Heart left ventricle (tissue), 16 donors: ENCODE measurements at regions not wholly inside any gene's neighbourhood (a gene's known extent, or its start where the extent isn't known, plus 50 kb on each side); places are given as distances from the start of the nearest gene placed in this dataset.

ENCODE experiments used
- ATAC-seq, 4 donors: fragments of 200-7000 bp; cut with Tn5 transposase; one replicate each; pipeline ENCODE4 v1.9.1; 2020 to 2022; ENCODE audit warnings: moderate library complexity in 4 of 4, mild to moderate bottlenecking in 3 of 4, moderate number of reproducible peaks in 1 of 4
- DNase-seq, 5 donors: peaks; one replicate each; pipeline ENCODE4 v3.0.0-alpha.2; 2020
- H3K27ac ChIP-seq, 12 donors: fragments of 200-600 bp; sonication (generic) in 4 of 12; one replicate each; pipeline versions ENCODE4 v1.5.0 to v1.8.0; 2016 to 2022; ENCODE audit warnings: mild to moderate bottlenecking in 2 of 12
- H3K27me3 ChIP-seq, 9 donors: fragments of 200-600 bp; sonication (generic) in 2 of 9; one replicate each; pipeline versions ENCODE4 v1.5.1 to v1.8.0; 2016 to 2022; ENCODE audit warnings: mild to moderate bottlenecking in 3 of 9
- H3K36me3 ChIP-seq, 9 donors: fragments of 200-600 bp; sonication (generic) in 2 of 9; one replicate each; pipeline versions ENCODE4 v1.5.0 to v1.8.0; 2018 to 2022; ENCODE audit warnings: mild to moderate bottlenecking in 2 of 9
- H3K4me1 ChIP-seq, 12 donors: fragments of 200-600 bp; sonication (generic) in 4 of 12; one replicate each; pipeline versions ENCODE4 v1.5.0 to v1.8.0; 2016 to 2022; ENCODE audit warnings: mild to moderate bottlenecking in 3 of 12
- H3K4me3 ChIP-seq, 12 donors: fragments of 200-600 bp; sonication (generic) in 4 of 12; one replicate each; pipeline versions ENCODE4 v1.5.0 to v1.8.0; 2017 to 2022; ENCODE audit warnings: mild to moderate bottlenecking in 9 of 12, moderate library complexity in 4 of 12
- H3K9me3 ChIP-seq, 12 donors: fragments of 200-600 bp; sonication (generic) in 4 of 12; one replicate each; pipeline versions ENCODE4 v1.5.0 to v1.8.0; 2016 to 2022; ENCODE audit warnings: mild to moderate bottlenecking in 1 of 12
- POLR2A ChIP-seq, 2 donors: fragments of 450-650 bp; IDR thresholded peaks; one replicate each; pipeline ENCODE4 v1.6.1; 2017; ENCODE audit warnings: antibody characterized with exemption in 2 of 2, mild to moderate bottlenecking in 2 of 2, moderate library complexity in 2 of 2
- WGBS, 4 donors: extraction: QIAGEN DNeasy Blood & Tissue Kit in 2 of 4; methylation state at CpG; one replicate each; pipeline versions ENCODE4 v1.1.5 to v1.1.7; 2013 to 2018; 5-methylcytosine and 5-hydroxymethylcytosine counted together
- intact Hi-C, 10 donors: fragments of 100-400 bp; cut with DNase I; formaldehyde crosslinking; loops; one replicate each; pipeline versions ENCODE4 v1.11.1 to v1.14.2; 2022
- TF ChIP-seq, protein P1 (sequence below), 12 donors: fragments of 200-600 bp; sonication (generic) in 4 of 12; IDR thresholded peaks; one replicate each; pipeline versions ENCODE4 v1.5.0 to v1.8.0; 2018 to 2022; ENCODE audit warnings: antibody characterized with exemption in 12 of 12, mild to moderate bottlenecking in 5 of 12
- donor health status: ischemic (EF 13 %, LVEDD 7.1; RV severe dilation, severe dysfunction).
- donor health status: healthy with polysubstance abuse.
- donor health status: DM: no; HTN: yes; CAD: no.
- donor health status: DM: no; HTN: no; CAD: no.
- donor health status: ischemic (EF 25% LVEDD 6.9; RV normal size, moderate dysfunction).
- donor health status: ischemic (EF 25% LVEDD 5.7; RV mildly dilated, moderate dysfunction).
- donor health status: healthy.
- donor health status: DM: yes; HTN: yes; CAD: no.
- donor health status: ischemic (EF 35%, LVEDD 5.7; RV mildly dilated, moderate dysfunction).
- donor health status: nonischemic (EF 11% LVEDD 7.7; RV severe dilation, severe dysfunction).
- donor health status: DM: yes; HTN: yes; CAD: no.
- donor health status: PGD.
- donor health status: ischemic (EF 29% LVEDD 5.4; RV normal size, mild dysfunction).
- donor health status: nonischemic (EF 23%, LVEDD 6.1; RV moderate dilation, normal function).

DNA sequence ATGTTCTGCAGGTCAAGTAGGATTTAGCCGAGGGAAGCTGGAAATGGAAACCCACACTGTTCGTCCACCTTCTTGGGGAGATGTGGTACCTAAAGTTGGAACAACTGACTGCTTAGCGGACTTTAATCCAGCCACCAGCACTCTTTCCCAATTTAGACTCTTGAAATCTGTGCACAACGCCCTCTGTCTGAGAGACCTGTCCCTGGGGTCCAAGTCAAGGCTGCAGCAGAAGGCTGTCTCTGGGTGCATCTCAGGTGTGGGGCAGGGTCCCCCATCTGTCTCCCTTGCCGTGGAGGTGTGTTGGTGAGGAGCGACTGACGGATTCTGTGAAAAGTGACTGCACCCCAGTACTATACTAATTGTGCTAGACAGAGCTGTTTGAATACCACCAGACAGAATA lies 168.2 kb upstream of the CADM1 start:
- H3K36me3 ChIP-seq: no peaks in the 10 kb centered on the region
- DNase-seq (no peak), ATAC-seq (peak in 1 of 4 donors; percentile 15)
- intact Hi-C loops: loop anchor here in 6 of 10 donors (10.0 kb wide), 3 partner anchors 168 to 348 kb away; partner anchors contain the start of gene CADM1 (in 4 of the 6)
- no peak overlapping the region for H3K27ac ChIP-seq
- TF ChIP-seq, protein P1, sequence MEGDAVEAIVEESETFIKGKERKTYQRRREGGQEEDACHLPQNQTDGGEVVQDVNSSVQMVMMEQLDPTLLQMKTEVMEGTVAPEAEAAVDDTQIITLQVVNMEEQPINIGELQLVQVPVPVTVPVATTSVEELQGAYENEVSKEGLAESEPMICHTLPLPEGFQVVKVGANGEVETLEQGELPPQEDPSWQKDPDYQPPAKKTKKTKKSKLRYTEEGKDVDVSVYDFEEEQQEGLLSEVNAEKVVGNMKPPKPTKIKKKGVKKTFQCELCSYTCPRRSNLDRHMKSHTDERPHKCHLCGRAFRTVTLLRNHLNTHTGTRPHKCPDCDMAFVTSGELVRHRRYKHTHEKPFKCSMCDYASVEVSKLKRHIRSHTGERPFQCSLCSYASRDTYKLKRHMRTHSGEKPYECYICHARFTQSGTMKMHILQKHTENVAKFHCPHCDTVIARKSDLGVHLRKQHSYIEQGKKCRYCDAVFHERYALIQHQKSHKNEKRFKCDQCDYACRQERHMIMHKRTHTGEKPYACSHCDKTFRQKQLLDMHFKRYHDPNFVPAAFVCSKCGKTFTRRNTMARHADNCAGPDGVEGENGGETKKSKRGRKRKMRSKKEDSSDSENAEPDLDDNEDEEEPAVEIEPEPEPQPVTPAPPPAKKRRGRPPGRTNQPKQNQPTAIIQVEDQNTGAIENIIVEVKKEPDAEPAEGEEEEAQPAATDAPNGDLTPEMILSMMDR (IDR thresholded peaks at IDR 0.05): peak in 2 of 12 donors; percentile 16 to 20
- TF ChIP-seq POLR2A (IDR thresholded peaks at IDR 0.05): no peak
- WGBS, 4 donors: 85 to 93% (median 90%) methylated on average over 7 of the region's 7 CpGs
- H3K9me3 ChIP-seq: no peaks in the 10 kb centered on the region
- no peak overlapping the region for H3K4me3 ChIP-seq
- peaks cover 0 to 15% (median 8%) of the 10 kb centered on the region in 12 donors for H3K4me1 ChIP-seq
- H3K27me3 ChIP-seq: no peaks in the 10 kb centered on the region

DNA sequence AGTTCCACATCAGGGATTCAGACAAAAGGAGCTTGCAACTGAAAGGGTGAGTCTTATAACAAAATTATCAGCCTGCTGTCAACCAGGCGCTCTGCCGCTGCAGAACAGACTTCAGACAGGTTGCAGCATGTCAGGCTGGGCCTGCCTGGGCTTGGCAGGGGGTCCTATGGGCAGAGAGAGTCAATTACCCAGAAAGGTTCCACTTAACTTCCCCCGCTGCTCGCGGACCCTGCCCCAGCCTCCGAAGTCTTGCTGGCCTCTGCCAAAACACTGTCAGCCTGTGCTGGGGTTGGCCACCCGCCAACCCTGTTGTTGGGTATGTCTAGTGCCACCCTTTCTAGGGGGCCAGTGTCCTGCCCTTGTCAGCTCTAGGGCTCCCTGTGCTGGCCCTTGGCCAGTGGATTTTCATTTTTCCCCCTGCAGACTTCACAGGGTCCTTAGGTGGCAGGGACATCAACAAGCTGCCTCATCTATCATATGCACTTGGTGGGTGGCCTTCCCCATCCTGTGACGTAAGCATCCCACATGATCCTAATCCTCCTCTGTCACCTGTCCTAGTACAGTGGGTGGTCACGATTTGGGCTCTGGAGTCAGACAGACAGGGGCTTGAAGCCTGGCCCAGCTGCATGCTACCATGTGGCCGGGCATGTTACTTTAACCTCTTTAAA lies 166.5 kb upstream of the CADM1 start:
- ATAC-seq (peak in 1 of 4 donors; percentile 23), DNase-seq (no peak)
- TF ChIP-seq, protein P1 (IDR thresholded peaks at IDR 0.05): no peak
- TF ChIP-seq POLR2A (IDR thresholded peaks at IDR 0.05): no peak
- no peak overlapping the region for H3K27ac ChIP-seq
- H3K27me3 ChIP-seq: no peaks in the 10 kb centered on the region
- intact Hi-C loops: loop anchor here in 6 of 10 donors (10.0 kb wide), 3 partner anchors 166 to 346 kb away; partner anchors contain the start of gene CADM1 (in 4 of the 6)
- no peak overlapping the region for H3K4me3 ChIP-seq
- peaks cover 0 to 20% (median 9%) of the 10 kb centered on the region in 12 donors for H3K4me1 ChIP-seq
- no peaks in the 10 kb centered on the region for H3K9me3 ChIP-seq
- WGBS, 4 donors: 52 to 70% (median 55%) methylated on average over 8 to 10 of the region's 10 CpGs
- H3K36me3 ChIP-seq: no peaks in the 10 kb centered on the region

DNA sequence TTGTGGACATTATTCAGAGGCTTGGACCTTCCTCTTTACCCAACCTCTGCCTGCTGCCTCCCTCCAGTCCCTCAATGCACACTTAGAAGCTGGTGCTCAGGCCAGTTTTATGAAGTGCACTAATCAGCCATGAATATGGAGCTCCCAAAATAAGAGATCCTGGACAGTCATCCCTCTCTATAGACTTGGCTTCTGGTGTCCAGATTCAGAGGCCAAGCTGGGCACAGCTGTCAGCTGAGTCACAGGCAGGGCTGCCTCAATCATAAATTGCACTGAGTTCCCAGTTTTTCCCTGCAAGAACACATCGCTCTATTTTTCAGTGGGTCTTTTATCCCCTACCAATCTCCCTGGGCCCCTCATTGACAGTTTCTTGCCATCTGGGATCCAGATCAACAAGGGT lies 161.7 kb upstream of the CADM1 start:
- intact Hi-C loops: no loop called here
- H3K4me3 ChIP-seq: no peak overlapping the region
- DNase-seq: peak in 2 of 5 donors; percentile 58 to 59

More for the DNA sequence above, 161.7 kb upstream of the CADM1 start:
- Histone ChIP-seq H3K9me3 (no peaks in the 10 kb centered on the region), H3K27me3 (peaks cover 0 to 8% (median 0%) of the 10 kb centered on the region in 9 donors), H3K4me1 (peaks cover 0 to 17% (median 2%) of the 10 kb centered on the region in 12 donors), H3K36me3 (no peaks in the 10 kb centered on the region), H3K27ac (no peak overlapping the region)
- WGBS, 4 donors: 71 to 95% (median 86%) methylated on average over 1 of the region's 1 CpG
- peak in 3 of 4 donors; percentile 46 to 83 (median 57) for ATAC-seq
- TF ChIP-seq POLR2A (IDR thresholded peaks at IDR 0.05): no peak
- TF ChIP-seq, protein P1 (IDR thresholded peaks at IDR 0.05): no peak
